ENCODE measurements at regions not wholly inside any gene's neighbourhood (a gene's known extent, or its start where the extent isn't known, plus 50 kb on each side); places are given as distances from the start of the nearest gene placed in this dataset.

- Mint-ChIP-seq H3K4me3 (no peak overlapping the region), H3K27me3 (no peaks in the 10 kb centered on the region), H3K27ac (no peak overlapping the region), H3K9me3 (ENCODE audit: insufficient read depth) (no peaks in the 10 kb centered on the region), H3K4me1 (no peaks in the 10 kb centered on the region)
- Histone ChIP-seq H3K4me2 (replicated peaks; ENCODE audit: low read depth, low read length, poor library complexity, severe bottlenecking) (no peak overlapping the region), H3K4me1 (ENCODE audit: control insufficient read depth in 2 of 2, insufficient read depth in 2 of 2, low read length in 2 of 2) (no peaks in the 10 kb centered on the region), H4K20me1 (ENCODE audit: control insufficient read depth, insufficient read depth, low read length, poor library complexity, severe bottlenecking) (no peaks in the 10 kb centered on the region), H3K36me3 (replicated peaks in 1 of 2; ENCODE audit: control extremely low read depth in 1 of 2, control insufficient read depth in 1 of 2, extremely low read depth in 1 of 2, insufficient read depth in 2 of 2, low read length in 1 of 2) (no peaks in the 10 kb centered on the region), H3K9ac (ENCODE audit: low read length) (no peak overlapping the region), H3K27ac (ENCODE audit: low read length in 2 of 2) (no peak overlapping the region), H3K9me3 (ENCODE audit: control extremely low read depth in 1 of 3, control insufficient read depth in 2 of 3, insufficient read depth in 1 of 3, low read length in 2 of 3) (peaks cover 0 to 3% (median 0%) of the 10 kb centered on the region in 3 donors), H2AFZ (ENCODE audit: insufficient read depth, low read depth, low read length, poor library complexity, severe bottlenecking) (no peak overlapping the region), H3K4me3 (ENCODE audit: control extremely low read depth in 1 of 5, extremely low read depth in 1 of 5, insufficient read depth in 1 of 5, low read depth in 2 of 5, low read length in 4 of 5) (no peak overlapping the region), H3K27me3 (replicated peaks in 1 of 4; ENCODE audit: control extremely low read depth in 1 of 4, control insufficient read depth in 3 of 4, insufficient read depth in 4 of 4, low read length in 3 of 4) (no peaks in the 10 kb centered on the region), H3K79me2 (ENCODE audit: control insufficient read depth, insufficient read depth, low read length) (no peaks in the 10 kb centered on the region)
- DNase-seq, result no peak
- no CpG with 5 or more reads among the region's 3 CpGs for WGBS (ENCODE audit: insufficient coverage)
- intact Hi-C loops (cut with micrococcal nuclease), result no loop called here
- ATAC-seq (ENCODE audit: low read depth), result no peak
- POLR2A ChIA-PET, result no interaction called here
- no peak for TF ChIP-seq EZH2 (IDR thresholded peaks at IDR 0.05; ENCODE audit: borderline replicate concordance, insufficient read depth, low read depth, low read length, poor library complexity, severe bottlenecking)
- no peak for TF ChIP-seq CTCF (IDR thresholded peaks at IDR 0.05)
- CTCF ChIA-PET, result no interaction called here
Measured at GRCh38 chr16:80084163-80084562, 456.6 kb upstream of the DYNLRB2 start.

- no peaks in the 10 kb centered on the region for H3K36me3 ChIP-seq (replicated peaks in 1 of 2; ENCODE audit: control extremely low read depth in 1 of 2, control insufficient read depth in 1 of 2, extremely low read depth in 1 of 2, insufficient read depth in 2 of 2, low read length in 1 of 2)
- H3K4me1 ChIP-seq (ENCODE audit: control insufficient read depth in 2 of 2, insufficient read depth in 2 of 2, low read length in 2 of 2), result no peaks in the 10 kb centered on the region
- ChIA-PET POLR2A (no interaction called here), CTCF (no interaction called here)
- H4K20me1 ChIP-seq (ENCODE audit: control insufficient read depth, insufficient read depth, low read length, poor library complexity, severe bottlenecking), result no peaks in the 10 kb centered on the region
- ATAC-seq (ENCODE audit: low read depth), result no peak
- H2AFZ ChIP-seq (ENCODE audit: insufficient read depth, low read depth, low read length, poor library complexity, severe bottlenecking), result no peak overlapping the region
- Mint-ChIP-seq H3K9me3 (ENCODE audit: insufficient read depth) (no peaks in the 10 kb centered on the region), H3K4me1 (no peaks in the 10 kb centered on the region), H3K27me3 (no peaks in the 10 kb centered on the region), H3K27ac (no peak overlapping the region), H3K4me3 (no peak overlapping the region)
- H3K4me2 ChIP-seq (replicated peaks; ENCODE audit: low read depth, low read length, poor library complexity, severe bottlenecking), result no peak overlapping the region
- intact Hi-C loops (cut with micrococcal nuclease), result no loop called here
- H3K27ac ChIP-seq (ENCODE audit: low read length in 2 of 2), result no peak overlapping the region
- H3K9ac ChIP-seq (ENCODE audit: low read length), result no peak overlapping the region
- H3K9me3 ChIP-seq (ENCODE audit: control extremely low read depth in 1 of 3, control insufficient read depth in 2 of 3, insufficient read depth in 1 of 3, low read length in 2 of 3), result peaks cover 0 to 3% (median 0%) of the 10 kb centered on the region in 3 donors
- no peak for DNase-seq
- no peaks in the 10 kb centered on the region for H3K79me2 ChIP-seq (ENCODE audit: control insufficient read depth, insufficient read depth, low read length)
- no peaks in the 10 kb centered on the region for H3K27me3 ChIP-seq (replicated peaks in 1 of 4; ENCODE audit: control extremely low read depth in 1 of 4, control insufficient read depth in 3 of 4, insufficient read depth in 4 of 4, low read length in 3 of 4)
- no peak overlapping the region for H3K4me3 ChIP-seq (ENCODE audit: control extremely low read depth in 1 of 5, extremely low read depth in 1 of 5, insufficient read depth in 1 of 5, low read depth in 2 of 5, low read length in 4 of 5)
- TF ChIP-seq CTCF (IDR thresholded peaks at IDR 0.05) (no peak), EZH2 (IDR thresholded peaks at IDR 0.05; ENCODE audit: borderline replicate concordance, insufficient read depth, low read depth, low read length, poor library complexity, severe bottlenecking) (no peak)
Measured at GRCh38 chr16:80082906-80083305, 457.9 kb upstream of the DYNLRB2 start.
